WTC11 (cell line): ENCODE measurements at regions not wholly inside any gene's neighbourhood (a gene's known extent, or its start where the extent isn't known, plus 50 kb on each side); places are given as distances from the start of the nearest gene placed in this dataset.

ENCODE experiments used
- ATAC-seq: fragments of 200-7000 bp; cut with Tn5 transposase; 2 replicates; pipeline ENCODE4 v1.10.0; 2021; ENCODE audit warnings: mild to moderate bottlenecking, moderate library complexity
- CTCF ChIA-PET: fragments of 300-600 bp; sonication (Branson Sonifier 250); formaldehyde crosslinking; loops from one replicate; lab custom pipeline; 2021; ENCODE audit warnings: antibody characterized with exemption; lab: Charles Lee
- POLR2A ChIA-PET: fragments of 350-600 bp; sonication (Branson Sonifier 250); formaldehyde crosslinking; loops from one replicate; lab custom pipeline; 2021; ENCODE audit warnings: antibody characterized with exemption; lab: Charles Lee
- DNase-seq: peaks from one replicate; pipeline ENCODE4 v3.0.0; 2021; ENCODE audit warnings: low spot score
- H3K27ac Mint-ChIP-seq: 2 replicates; pipeline ENCODE4 v1.8.0; 2021; ENCODE audit warnings: mixed read lengths
- H3K27me3 Mint-ChIP-seq: 2 replicates; pipeline ENCODE4 v1.8.0; 2021; ENCODE audit warnings: low read depth, mild to moderate bottlenecking, moderate library complexity, mixed read lengths
- H3K36me3 Mint-ChIP-seq: 2 replicates; pipeline ENCODE4 v1.8.0; 2021; ENCODE audit warnings: mixed read lengths
- H3K4me1 Mint-ChIP-seq: 2 replicates; pipeline ENCODE4 v1.8.0; 2022; ENCODE audit warnings: mixed read lengths
- H3K4me3 Mint-ChIP-seq: 2 replicates; pipeline ENCODE4 v1.8.0; 2021; ENCODE audit warnings: mild to moderate bottlenecking, moderate library complexity, mixed read lengths
- H3K9me3 Mint-ChIP-seq: 2 replicates; pipeline ENCODE4 v1.8.0; 2021; ENCODE audit warnings: mixed read lengths
- CREM ChIP-seq: sonication (generic); formaldehyde crosslinking; IDR thresholded peaks from 2 replicates; pipeline ENCODE4 v1.8.1; 2022; ENCODE audit warnings: mild to moderate bottlenecking, missing genetic modification reagents, moderate library complexity
- E2F1 ChIP-seq: sonication (generic); formaldehyde crosslinking; IDR thresholded peaks from 2 replicates; pipeline ENCODE4 v1.8.0; 2022; ENCODE audit warnings: mild to moderate bottlenecking, missing genetic modification reagents
- EMX1 ChIP-seq: fragments of 250-450 bp; sonication (Bioruptor Pico); IDR thresholded peaks from 2 replicates; pipeline ENCODE4 v1.8.0; 2021; ENCODE audit warnings: mild to moderate bottlenecking
- FOXJ3 ChIP-seq: sonication (generic); formaldehyde crosslinking; IDR thresholded peaks from 2 replicates; pipeline ENCODE4 v1.9.0; 2021; ENCODE audit warnings: missing genetic modification reagents, mild to moderate bottlenecking, borderline replicate concordance
- FOXP1 ChIP-seq: sonication (generic); formaldehyde crosslinking; IDR thresholded peaks from 2 replicates; pipeline ENCODE4 v1.8.0; 2022; ENCODE audit warnings: missing genetic modification reagents, mild to moderate bottlenecking, moderate library complexity, borderline replicate concordance
- HMGA2 ChIP-seq: fragments of 250-450 bp; sonication (Bioruptor Pico); IDR thresholded peaks from 2 replicates; pipeline ENCODE4 v1.4.0; 2021; ENCODE audit warnings: mild to moderate bottlenecking, moderate library complexity
- IRF2 ChIP-seq: sonication (generic); formaldehyde crosslinking; IDR thresholded peaks from 2 replicates; pipeline ENCODE4 v1.8.0; 2022; ENCODE audit warnings: low read depth, missing genetic modification reagents, borderline replicate concordance
- KAT7 ChIP-seq: sonication (generic); formaldehyde crosslinking; IDR thresholded peaks from 2 replicates; pipeline ENCODE4 v1.8.1; 2023; ENCODE audit warnings: missing genetic modification reagents, mild to moderate bottlenecking, borderline replicate concordance
- MAX ChIP-seq: sonication (generic); formaldehyde crosslinking; IDR thresholded peaks from 2 replicates; pipeline ENCODE4 v1.8.0; 2022; ENCODE audit warnings: mild to moderate bottlenecking, missing genetic modification reagents
- MXD4 ChIP-seq: fragments of 250-450 bp; sonication (Bioruptor Pico); IDR thresholded peaks from 2 replicates; pipeline ENCODE4 v1.8.0; 2021; ENCODE audit warnings: mild to moderate bottlenecking, moderate library complexity, borderline replicate concordance
- MYBL2 ChIP-seq: sonication (generic); formaldehyde crosslinking; IDR thresholded peaks from 2 replicates; pipeline ENCODE4 v1.8.1; 2023; ENCODE audit warnings: mild to moderate bottlenecking, moderate library complexity, missing genetic modification reagents
- NFE2L1 ChIP-seq: sonication (generic); formaldehyde crosslinking; IDR thresholded peaks from 2 replicates; pipeline ENCODE4 v1.8.1; 2023; ENCODE audit warnings: missing genetic modification reagents
- NR3C1 ChIP-seq: sonication (generic); formaldehyde crosslinking; conservative IDR thresholded peaks from 2 replicates; pipeline ENCODE4 v1.8.1; 2023; ENCODE audit warnings: low read depth, mild to moderate bottlenecking, missing genetic modification reagents
- PRDM15 ChIP-seq: sonication (generic); formaldehyde crosslinking; IDR thresholded peaks from 2 replicates; pipeline ENCODE4 v1.8.0; 2022; ENCODE audit warnings: missing genetic modification reagents
- PREB ChIP-seq: sonication (generic); formaldehyde crosslinking; IDR thresholded peaks from 2 replicates; pipeline ENCODE4 v1.8.1; 2022; ENCODE audit warnings: mild to moderate bottlenecking, missing genetic modification reagents, moderate library complexity, borderline replicate concordance
- RORB ChIP-seq: fragments of 250-450 bp; sonication (Bioruptor Pico); IDR thresholded peaks from 2 replicates; pipeline ENCODE4 v1.9.0; 2021; ENCODE audit warnings: mild to moderate bottlenecking
- SMAD3 ChIP-seq: sonication (generic); formaldehyde crosslinking; IDR thresholded peaks from 2 replicates; pipeline ENCODE4 v1.8.0; 2022; ENCODE audit warnings: missing genetic modification reagents, mild to moderate bottlenecking, borderline replicate concordance
- SOX15 ChIP-seq: fragments of 250-450 bp; sonication (Bioruptor Pico); IDR thresholded peaks from 2 replicates; pipeline ENCODE4 v1.9.0; 2021; ENCODE audit warnings: mild to moderate bottlenecking
- SP1 ChIP-seq: sonication (generic); formaldehyde crosslinking; conservative IDR thresholded peaks from 2 replicates; pipeline ENCODE4 v1.8.1; 2022; ENCODE audit warnings: missing genetic modification reagents
- STAT6 ChIP-seq: sonication (generic); formaldehyde crosslinking; conservative IDR thresholded peaks from 2 replicates; pipeline ENCODE4 v1.8.1; 2023; ENCODE audit warnings: mild to moderate bottlenecking, low read depth, missing genetic modification reagents, moderate library complexity
- TEAD4 ChIP-seq: sonication (generic); formaldehyde crosslinking; IDR thresholded peaks from 2 replicates; pipeline ENCODE4 v1.8.0; 2022; ENCODE audit warnings: mild to moderate bottlenecking, missing genetic modification reagents
- ZBTB43 ChIP-seq: sonication (generic); formaldehyde crosslinking; IDR thresholded peaks from 2 replicates; pipeline ENCODE4 v1.8.1; 2023; ENCODE audit warnings: mild to moderate bottlenecking, missing genetic modification reagents

- no peak for TF ChIP-seq E2F1 (CRISPR knock-in tag)
- no peak for TF ChIP-seq CREM (CRISPR knock-in tag)
- TF ChIP-seq SMAD3 (CRISPR knock-in tag), result no peak
These were observed 84.0 kb upstream of the SMLR1 start (continued) for GRCh38 chr6:130743175-130743574.

GRCh38 chr6:130744576-130745366 is 82.4 kb upstream of the SMLR1 start:
- peaks cover 11% of the 10 kb centered on the region for H3K36me3 Mint-ChIP-seq
- H3K9me3 Mint-ChIP-seq, result peaks cover 15% of the 10 kb centered on the region
- no peak overlapping the region for H3K4me3 Mint-ChIP-seq
- TF ChIP-seq SOX15, result no peak
- TF ChIP-seq IRF2 (CRISPR knock-in tag), result no peak
- no peak for TF ChIP-seq HMGA2
- no peak for TF ChIP-seq RORB (CRISPR knock-in tag)
- TF ChIP-seq TEAD4, result no peak
- no peak for TF ChIP-seq MXD4 (CRISPR knock-in tag)
- no peak for TF ChIP-seq NFE2L1 (CRISPR knock-in tag)
- no peak for TF ChIP-seq STAT6 (CRISPR knock-in tag)
- TF ChIP-seq MAX (CRISPR knock-in tag), result no peak
- TF ChIP-seq ZBTB43 (CRISPR knock-in tag), result no peak
- no peak for TF ChIP-seq PRDM15 (CRISPR knock-in tag)
- no peak for TF ChIP-seq MYBL2 (CRISPR knock-in tag)
- no peak for TF ChIP-seq FOXP1 (CRISPR knock-in tag)
- TF ChIP-seq NR3C1 (CRISPR knock-in tag), result no peak
- TF ChIP-seq PREB, result no peak
- TF ChIP-seq SP1, result no peak
- TF ChIP-seq FOXJ3 (CRISPR knock-in tag), result no peak
- no peak for TF ChIP-seq EMX1 (CRISPR knock-in tag)
- no peak for TF ChIP-seq KAT7 (CRISPR knock-in tag)
- TF ChIP-seq SMAD3 (CRISPR knock-in tag), result no peak
- TF ChIP-seq, all 79 proteins: peak for 0
- peaks cover 15% of the 10 kb centered on the region for H3K4me1 Mint-ChIP-seq
- ATAC-seq, result no peak
- ChIA-PET CTCF (no interaction called here), POLR2A (no interaction called here)
- no peak overlapping the region for H3K27ac Mint-ChIP-seq
- no peaks in the 10 kb centered on the region; the same call in 1 of the 2 replicates for H3K27me3 Mint-ChIP-seq
- no peak for DNase-seq
